Lower leg skin (tissue), 3 donors: ENCODE measurements at regions not wholly inside any gene's neighbourhood (a gene's known extent, or its start where the extent isn't known, plus 50 kb on each side); places are given as distances from the start of the nearest gene placed in this dataset.

Source experiments
- POLR2A ChIP-seq, 2 donors: fragments of 450-650 bp; IDR thresholded peaks; one replicate each; pipeline ENCODE4 v1.6.1; 2016 to 2017; ENCODE audit warnings: antibody characterized with exemption in 2 of 2, mild to moderate bottlenecking in 1 of 2, moderate library complexity in 1 of 2
- TF ChIP-seq, protein P1 (sequence below), 3 donors: fragments of 450-650 bp; IDR thresholded peaks; one replicate each; pipeline ENCODE4 v1.5.1; 2016; ENCODE audit warnings: antibody characterized with exemption in 3 of 3, mild to moderate bottlenecking in 3 of 3, moderate library complexity in 2 of 3

DNA sequence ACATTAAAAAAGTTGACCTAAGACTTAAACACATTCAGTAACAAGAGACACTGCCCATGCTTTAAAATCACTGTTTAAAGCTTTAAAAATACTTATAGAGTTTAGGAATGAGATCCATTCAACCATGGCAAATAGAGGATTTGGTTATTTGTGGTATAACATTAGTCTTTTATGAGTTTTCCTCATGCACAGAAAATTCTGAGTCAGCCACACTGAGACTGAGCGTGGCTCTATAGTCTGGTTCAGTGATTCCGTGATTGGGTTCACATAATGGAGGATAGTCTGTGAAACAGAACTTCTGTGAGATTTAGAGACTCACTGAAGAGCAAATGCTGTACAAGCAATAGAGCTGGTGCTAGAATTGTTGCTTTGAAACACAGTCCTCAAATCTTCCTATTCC lies 1502.4 kb upstream of the PIK3C3 start:
- TF ChIP-seq, protein P1, sequence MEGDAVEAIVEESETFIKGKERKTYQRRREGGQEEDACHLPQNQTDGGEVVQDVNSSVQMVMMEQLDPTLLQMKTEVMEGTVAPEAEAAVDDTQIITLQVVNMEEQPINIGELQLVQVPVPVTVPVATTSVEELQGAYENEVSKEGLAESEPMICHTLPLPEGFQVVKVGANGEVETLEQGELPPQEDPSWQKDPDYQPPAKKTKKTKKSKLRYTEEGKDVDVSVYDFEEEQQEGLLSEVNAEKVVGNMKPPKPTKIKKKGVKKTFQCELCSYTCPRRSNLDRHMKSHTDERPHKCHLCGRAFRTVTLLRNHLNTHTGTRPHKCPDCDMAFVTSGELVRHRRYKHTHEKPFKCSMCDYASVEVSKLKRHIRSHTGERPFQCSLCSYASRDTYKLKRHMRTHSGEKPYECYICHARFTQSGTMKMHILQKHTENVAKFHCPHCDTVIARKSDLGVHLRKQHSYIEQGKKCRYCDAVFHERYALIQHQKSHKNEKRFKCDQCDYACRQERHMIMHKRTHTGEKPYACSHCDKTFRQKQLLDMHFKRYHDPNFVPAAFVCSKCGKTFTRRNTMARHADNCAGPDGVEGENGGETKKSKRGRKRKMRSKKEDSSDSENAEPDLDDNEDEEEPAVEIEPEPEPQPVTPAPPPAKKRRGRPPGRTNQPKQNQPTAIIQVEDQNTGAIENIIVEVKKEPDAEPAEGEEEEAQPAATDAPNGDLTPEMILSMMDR (IDR thresholded peaks at IDR 0.05), result no peak
- no peak for TF ChIP-seq POLR2A (IDR thresholded peaks at IDR 0.05)
